22Rv1 (cell line): ENCODE measurements at regions not wholly inside any gene's neighbourhood (a gene's known extent, or its start where the extent isn't known, plus 50 kb on each side); places are given as distances from the start of the nearest gene placed in this dataset.

ENCODE experiments used
- ZFX ChIP-seq: fragments of 450-650 bp; IDR thresholded peaks from 2 replicates; pipeline ENCODE4 v1.6.1; 2017; ENCODE audit warnings: antibody characterized with exemption, borderline replicate concordance
- TF ChIP-seq, protein P1 (sequence below): fragments of 450-650 bp; IDR thresholded peaks from 2 replicates; pipeline ENCODE4 v1.5.1; 2017; ENCODE audit warnings: mild to moderate bottlenecking

- TF ChIP-seq, protein P1, sequence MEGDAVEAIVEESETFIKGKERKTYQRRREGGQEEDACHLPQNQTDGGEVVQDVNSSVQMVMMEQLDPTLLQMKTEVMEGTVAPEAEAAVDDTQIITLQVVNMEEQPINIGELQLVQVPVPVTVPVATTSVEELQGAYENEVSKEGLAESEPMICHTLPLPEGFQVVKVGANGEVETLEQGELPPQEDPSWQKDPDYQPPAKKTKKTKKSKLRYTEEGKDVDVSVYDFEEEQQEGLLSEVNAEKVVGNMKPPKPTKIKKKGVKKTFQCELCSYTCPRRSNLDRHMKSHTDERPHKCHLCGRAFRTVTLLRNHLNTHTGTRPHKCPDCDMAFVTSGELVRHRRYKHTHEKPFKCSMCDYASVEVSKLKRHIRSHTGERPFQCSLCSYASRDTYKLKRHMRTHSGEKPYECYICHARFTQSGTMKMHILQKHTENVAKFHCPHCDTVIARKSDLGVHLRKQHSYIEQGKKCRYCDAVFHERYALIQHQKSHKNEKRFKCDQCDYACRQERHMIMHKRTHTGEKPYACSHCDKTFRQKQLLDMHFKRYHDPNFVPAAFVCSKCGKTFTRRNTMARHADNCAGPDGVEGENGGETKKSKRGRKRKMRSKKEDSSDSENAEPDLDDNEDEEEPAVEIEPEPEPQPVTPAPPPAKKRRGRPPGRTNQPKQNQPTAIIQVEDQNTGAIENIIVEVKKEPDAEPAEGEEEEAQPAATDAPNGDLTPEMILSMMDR = no peak
- TF ChIP-seq ZFX = no peak
These were observed 566.4 kb downstream of the ZEB2 start for GRCh38 chr2:143953451-143954030.
